Upper lobe of left lung (tissue), 4 donors: ENCODE measurements at regions not wholly inside any gene's neighbourhood (a gene's known extent, or its start where the extent isn't known, plus 50 kb on each side); places are given as distances from the start of the nearest gene placed in this dataset.

ENCODE experiments used
- CTCF ChIP-seq, 6 experiments: fragments of 450-650 bp in 4 of 6; fragments of 200-600 bp in 2 of 6; sonication (generic) in 2 of 6; IDR thresholded peaks; one replicate each; pipeline ENCODE4 v1.5.1; 2016 to 2019; ENCODE audit warnings: antibody characterized with exemption in 6 of 6
- POLR2A ChIP-seq, 4 donors: fragments of 450-650 bp; IDR thresholded peaks; one replicate each; pipeline ENCODE4 v1.5.1; 2016 to 2017; ENCODE audit warnings: antibody characterized with exemption in 4 of 4, mild to moderate bottlenecking in 2 of 4
- POLR2AphosphoS5 ChIP-seq, 2 donors: sonication (generic); formaldehyde crosslinking; IDR thresholded peaks; one replicate each; pipeline ENCODE4 v1.5.1; 2017; ENCODE audit warnings: antibody characterized with exemption in 2 of 2

DNA sequence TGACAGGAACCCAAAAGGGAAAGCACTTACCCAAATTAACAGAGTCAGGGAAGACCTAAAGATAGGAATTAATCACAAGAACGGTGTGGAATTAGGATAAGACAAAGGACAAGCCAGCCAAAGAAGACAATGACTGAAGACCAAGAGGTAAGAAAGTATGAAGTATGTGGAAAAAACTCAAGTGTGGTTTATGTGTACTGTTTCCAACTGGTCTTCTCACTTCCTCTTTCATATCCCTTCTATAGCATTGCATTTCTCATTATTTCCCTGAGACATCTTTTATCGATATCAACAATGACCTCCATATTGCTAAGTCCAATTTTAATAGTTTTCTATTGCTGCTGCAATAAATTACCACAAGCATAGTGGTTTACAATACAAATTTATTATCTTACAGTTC, 313.5 kb upstream of the SLC39A10 start:
- no peak for TF ChIP-seq POLR2A (IDR thresholded peaks at IDR 0.05)
- TF ChIP-seq CTCF (IDR thresholded peaks at IDR 0.05) = no peak
- no peak for TF ChIP-seq POLR2AphosphoS5 (IDR thresholded peaks at IDR 0.05)
